Brain pericyte (primary cell): ENCODE measurements at regions not wholly inside any gene's neighbourhood (a gene's known extent, or its start where the extent isn't known, plus 50 kb on each side); places are given as distances from the start of the nearest gene placed in this dataset.

Experiments used
- DNase-seq: peaks from one replicate; pipeline ENCODE4 v3.0.0-alpha.2; 2012; ENCODE audit warnings: low read depth, low spot score

DNA sequence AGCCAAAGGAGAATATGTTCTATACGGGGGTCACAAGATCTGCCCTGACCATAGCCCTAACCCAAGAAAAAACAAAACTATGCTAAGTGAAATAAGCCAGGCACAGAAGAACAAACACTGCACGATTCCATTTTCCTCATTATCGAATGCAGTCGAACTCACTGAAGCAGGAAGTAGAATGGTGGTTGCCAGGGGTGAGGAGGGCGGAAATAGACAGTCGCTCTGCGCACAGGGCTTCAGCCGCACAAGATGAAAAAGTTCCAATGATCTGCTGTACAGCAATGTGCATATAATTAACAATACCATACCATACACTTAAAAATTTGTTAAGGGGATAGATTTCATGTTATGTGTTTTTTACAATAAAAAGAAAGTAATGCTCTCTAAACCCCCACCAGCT is 257.7 kb downstream of the TXNL1 start:
- no peak for DNase-seq

- no peak for DNase-seq
These were observed 259.1 kb downstream of the TXNL1 start for GRCh38 chr18:56379256-56379655.

DNA sequence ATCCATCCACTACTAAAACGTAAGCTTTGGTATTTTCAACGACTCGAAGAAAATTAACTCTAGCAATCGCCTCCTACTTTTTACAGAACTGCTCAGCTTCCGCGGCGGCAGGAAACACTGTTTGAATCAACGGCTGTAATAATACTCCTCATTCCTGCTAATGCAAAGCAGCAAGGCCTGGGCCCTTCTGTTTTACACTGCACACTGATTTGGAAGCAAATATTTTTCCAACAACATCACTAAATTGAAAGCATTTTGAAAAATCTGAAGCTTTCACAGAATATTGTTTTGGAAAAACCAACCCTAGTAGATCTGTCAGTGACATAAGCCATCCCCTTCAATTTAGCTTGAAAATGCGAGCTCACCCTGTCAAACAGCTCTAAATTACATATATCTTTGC is 261.2 kb downstream of the TXNL1 start:
- no peak for DNase-seq

- DNase-seq: no peak
These were observed 264.3 kb downstream of the TXNL1 start for GRCh38 chr18:56374007-56374655.

- DNase-seq: no peak
These were observed 264.8 kb downstream of the TXNL1 start for GRCh38 chr18:56373601-56374000.

DNA sequence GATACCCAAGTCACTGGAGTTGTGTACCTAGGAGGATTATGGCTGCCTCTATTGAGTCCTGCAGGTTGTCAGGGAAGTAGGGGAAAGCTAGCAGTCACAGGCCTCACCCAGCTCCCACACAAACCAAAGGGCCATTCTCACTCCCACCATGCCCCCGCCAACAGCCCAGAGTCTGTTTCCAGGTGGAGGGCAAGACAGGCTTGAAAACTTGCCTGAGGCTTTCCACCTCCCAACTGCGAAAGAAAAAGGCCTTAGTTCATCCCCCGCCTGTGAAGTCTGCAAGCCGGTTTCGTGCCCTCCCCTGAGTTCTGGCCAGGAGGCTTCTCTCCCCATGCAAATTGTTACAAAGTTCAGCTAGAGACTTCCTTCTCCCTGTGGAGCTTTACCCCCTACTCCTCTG is 270.3 kb downstream of the TXNL1 start:
- DNase-seq: no peak

GRCh38 chr18:56358608-56359280 is 279.6 kb downstream of the TXNL1 start:
- no peak for DNase-seq

- no peak for DNase-seq
These were observed 284.6 kb downstream of the TXNL1 start for GRCh38 chr18:56353663-56354260.

GRCh38 chr18:56351911-56352500 is 286.4 kb downstream of the TXNL1 start:
- DNase-seq: no peak

DNA sequence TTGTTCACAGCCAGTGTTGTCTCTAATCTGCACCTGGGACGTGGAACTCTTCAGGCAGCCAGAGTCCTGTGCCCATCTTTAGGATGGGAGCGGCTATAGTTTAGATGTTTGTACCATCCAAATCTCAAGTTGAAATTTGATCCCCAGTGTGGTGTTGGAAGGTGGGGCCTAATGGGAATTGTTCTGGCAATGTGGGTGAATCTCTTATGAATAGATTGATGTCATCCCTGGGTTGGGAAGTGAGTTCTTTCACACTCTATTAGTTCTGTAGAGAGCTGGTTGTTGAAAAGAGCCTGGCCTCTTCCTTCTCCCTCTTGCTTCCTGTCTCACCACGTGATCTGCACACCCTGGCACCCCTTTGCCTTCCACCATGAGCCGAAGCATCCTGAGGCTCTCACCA is 300.9 kb downstream of the TXNL1 start:
- no peak for DNase-seq

DNA sequence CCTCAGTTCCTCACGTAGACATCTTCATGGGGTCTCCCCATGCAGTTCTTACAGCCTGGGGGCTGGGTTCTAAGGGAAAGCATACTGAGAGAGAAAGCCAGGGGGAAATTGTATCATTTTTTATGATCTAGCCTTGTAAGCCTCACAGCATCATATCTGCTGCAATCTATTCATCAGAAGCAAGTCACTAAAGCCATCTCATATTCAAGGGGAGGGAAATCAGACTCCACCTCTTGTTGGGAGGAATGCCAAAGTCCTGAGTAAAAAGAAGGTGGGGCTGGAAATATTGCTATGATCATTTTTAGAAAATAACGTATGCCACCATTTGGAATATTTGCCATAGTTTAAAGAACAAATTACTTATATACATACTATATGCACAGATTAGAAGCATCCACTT is 304.6 kb downstream of the TXNL1 start:
- DNase-seq: no peak

DNA sequence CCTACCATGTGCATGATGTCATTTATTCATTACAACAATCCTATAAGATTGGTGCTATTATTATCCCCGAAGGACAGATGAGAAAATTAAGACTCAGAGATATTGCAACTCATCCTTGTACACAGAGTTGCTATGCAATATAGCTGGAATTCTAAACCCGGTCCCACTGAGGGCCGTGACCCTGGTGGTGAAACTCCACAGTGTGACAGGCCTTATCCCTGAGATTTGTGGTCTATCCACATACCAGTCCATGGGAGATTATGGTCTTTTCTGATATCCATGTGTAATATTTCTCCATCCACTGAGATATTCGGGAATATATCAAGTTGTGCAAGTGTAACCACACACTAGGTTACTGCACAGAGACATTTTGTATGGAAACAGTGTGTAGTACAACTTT is 305.2 kb downstream of the TXNL1 start:
- no peak for DNase-seq

DNA sequence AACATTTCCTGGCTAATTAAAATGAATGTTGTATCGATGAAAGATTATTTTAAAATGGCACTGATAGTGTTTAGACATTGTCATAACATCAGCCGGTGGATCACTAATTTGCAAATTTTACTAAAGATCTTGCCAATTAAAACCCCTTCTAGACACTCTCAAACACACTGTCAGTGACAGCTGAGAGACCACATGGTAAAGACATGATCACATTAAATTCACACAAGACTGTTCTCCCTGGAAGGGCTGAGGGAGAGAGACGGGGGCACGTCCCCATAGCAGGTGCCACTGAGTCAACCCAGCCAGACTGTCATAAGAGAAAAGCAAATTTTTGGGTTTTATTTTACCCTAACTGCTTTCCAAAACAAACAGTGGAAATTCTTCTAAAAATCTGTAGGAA is 306.0 kb downstream of the TXNL1 start:
- DNase-seq: no peak

- DNase-seq: no peak
These were observed 307.9 kb downstream of the TXNL1 start for GRCh38 chr18:56330366-56331110.

DNA sequence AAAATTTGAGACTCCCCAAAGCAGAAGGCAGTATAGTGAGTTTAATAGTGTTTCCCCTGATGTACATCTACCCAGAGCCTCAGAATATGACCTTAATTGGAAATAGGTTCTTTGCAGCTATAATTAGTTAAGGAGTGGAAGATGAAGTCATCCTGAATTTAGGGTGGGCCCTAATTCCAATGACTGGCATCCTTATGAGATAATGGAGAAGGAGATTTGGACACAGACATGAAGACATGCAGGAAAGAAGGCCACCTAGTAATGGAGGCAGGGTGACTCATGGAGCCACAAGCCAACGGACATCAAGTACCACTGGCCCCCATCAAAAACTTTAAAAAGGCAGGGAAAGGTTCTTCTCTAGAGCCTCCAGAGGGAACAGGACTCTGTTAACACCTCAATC is 308.9 kb downstream of the TXNL1 start:
- DNase-seq: no peak

DNA sequence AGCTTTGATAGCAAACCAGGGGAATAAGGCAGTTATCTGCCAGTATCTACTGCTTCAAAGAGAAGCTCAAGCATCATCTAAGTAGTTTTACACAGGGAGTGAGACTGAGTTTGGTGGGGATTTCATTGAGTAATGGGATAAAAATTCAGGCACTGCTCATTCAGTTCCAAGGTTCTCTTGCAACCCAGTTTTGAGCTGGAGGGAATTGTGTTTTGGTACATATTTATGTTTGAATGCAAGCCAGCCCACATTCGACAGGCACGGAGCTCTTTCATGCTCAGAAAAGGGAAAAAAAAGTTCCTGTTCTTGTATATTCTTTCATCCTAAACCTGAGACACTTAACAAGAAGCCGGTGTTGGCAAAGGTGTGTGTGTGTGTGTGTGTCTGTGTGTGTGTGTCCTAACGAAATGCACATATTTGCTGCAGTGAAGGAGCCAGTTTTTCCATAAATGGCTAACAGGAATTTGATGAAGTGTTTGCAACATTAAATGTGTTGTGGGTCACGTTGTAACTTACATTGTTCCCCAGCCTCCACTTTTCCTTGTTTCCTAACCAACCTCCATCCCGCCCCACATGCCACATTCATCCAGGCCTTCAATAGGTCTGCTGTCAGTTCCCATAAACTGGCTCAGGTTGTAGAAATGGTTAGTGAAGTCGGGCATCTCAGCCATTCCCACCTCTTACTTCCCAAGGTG is 311.1 kb downstream of the TXNL1 start:
- no peak for DNase-seq

DNA sequence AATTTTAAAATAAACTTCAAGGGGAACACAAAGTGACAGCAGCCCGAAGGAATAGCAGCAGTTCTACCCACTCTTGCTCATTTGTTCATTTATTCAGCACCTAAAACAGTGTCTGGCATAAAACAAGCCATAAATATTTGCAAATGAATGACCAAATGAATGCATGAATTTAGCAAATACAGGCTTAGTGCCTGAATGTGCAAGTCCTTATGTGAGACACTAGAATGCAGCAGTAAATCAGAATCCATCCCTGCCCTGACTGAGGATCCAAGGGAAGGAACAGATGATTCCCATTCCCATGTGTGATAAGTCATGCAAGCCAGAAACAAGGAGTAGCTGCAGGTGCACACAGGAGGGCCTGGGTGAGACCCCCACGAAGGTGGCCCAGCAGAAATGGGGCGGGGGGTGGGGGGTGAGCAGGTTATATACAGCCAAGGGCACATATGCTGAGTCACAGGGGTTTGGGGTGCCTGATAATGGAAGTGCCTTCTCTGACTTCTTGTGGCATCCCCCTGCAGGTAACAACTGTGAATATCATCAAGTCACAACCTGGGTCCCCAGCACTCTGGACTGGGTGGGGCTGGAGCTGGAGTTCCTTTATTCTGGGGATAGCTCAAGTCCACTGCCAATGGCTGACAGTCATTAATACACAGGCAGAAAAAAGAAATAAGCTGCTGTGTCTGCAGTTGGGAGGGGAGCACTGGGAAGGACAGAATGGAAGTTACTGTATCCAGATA is 311.9 kb downstream of the TXNL1 start:
- DNase-seq: no peak

- no peak for DNase-seq
These were observed 314.7 kb downstream of the TXNL1 start for GRCh38 chr18:56323673-56324072.

DNA sequence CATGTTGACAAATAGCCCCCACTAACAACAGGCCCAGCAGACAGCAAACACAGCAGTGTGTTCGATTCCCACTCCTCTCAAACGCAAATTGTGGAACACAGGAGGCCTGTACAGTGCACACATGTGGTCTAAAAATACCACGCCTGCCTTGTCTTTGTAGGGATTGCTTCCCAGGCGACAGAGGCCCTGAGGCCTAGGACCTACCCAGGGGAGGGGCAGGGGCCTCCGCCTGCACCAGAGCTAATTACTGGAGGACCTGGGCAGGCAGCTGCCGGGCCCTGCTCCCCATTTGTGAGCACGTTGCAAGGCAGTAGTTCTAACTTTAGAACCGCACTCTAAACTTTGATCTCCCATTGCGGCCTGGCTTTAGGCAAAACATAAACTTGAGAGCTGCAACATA is 316.0 kb downstream of the TXNL1 start:
- DNase-seq: no peak

DNA sequence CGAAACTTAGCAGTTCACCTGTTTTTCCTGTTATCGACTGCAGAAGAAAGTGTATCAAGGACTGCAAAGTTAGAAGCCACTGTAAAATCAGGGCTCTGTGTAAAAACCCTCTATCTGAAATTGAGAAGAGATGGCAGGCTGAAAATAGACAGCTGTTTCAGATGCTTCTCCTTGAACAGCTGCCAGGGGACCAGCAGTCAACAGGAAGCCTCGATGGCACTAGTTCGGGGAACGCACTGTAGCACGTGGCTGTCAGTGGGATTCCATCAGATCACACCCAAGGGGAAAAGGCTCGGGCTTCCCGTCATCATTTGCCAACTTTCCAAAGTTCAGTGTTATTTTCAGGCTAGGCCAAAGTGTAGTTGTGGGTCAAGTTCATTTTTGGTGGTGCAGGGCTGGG is 316.9 kb downstream of the TXNL1 start:
- DNase-seq: no peak

GRCh38 chr18:56319953-56320352 is 318.4 kb downstream of the TXNL1 start:
- DNase-seq: no peak
